H9 (cell line): ENCODE measurements at regions not wholly inside any gene's neighbourhood (a gene's known extent, or its start where the extent isn't known, plus 50 kb on each side); places are given as distances from the start of the nearest gene placed in this dataset.

Experiments used
- DNase-seq: peaks from one replicate; pipeline ENCODE4 v3.0.0-alpha.2; 2017
- H2AFZ ChIP-seq: one replicate; pipeline ENCODE4 v1.6.1; 2013; ENCODE audit warnings: mild to moderate bottlenecking, low read length, control low read depth, moderate library complexity
- H2AK5ac ChIP-seq: 2 replicates; pipeline ENCODE4 v1.6.1; 2013; ENCODE audit warnings: low read length, control low read depth, mixed read lengths; ENCODE audit not compliant: insufficient read length
- H2BK120ac ChIP-seq: one replicate; pipeline ENCODE4 v1.6.1; 2013; ENCODE audit warnings: low read depth, mild to moderate bottlenecking, low read length, control low read depth, inconsistent platforms; ENCODE audit not compliant: poor library complexity, severe bottlenecking
- H2BK12ac ChIP-seq: 2 replicates; pipeline ENCODE4 v1.6.1; 2013; ENCODE audit warnings: low read length, control low read depth, mixed read lengths, low read depth; ENCODE audit not compliant: insufficient read length
- H2BK15ac ChIP-seq: 2 replicates; pipeline ENCODE4 v1.6.1; 2013; ENCODE audit warnings: low read depth, low read length, control low read depth
- H2BK20ac ChIP-seq: one replicate; pipeline ENCODE4 v1.6.1; 2013; ENCODE audit warnings: low read depth, mild to moderate bottlenecking, low read length, control low read depth, inconsistent platforms; ENCODE audit not compliant: poor library complexity, severe bottlenecking
- H2BK5ac ChIP-seq: 2 replicates; pipeline ENCODE4 v1.6.1; 2013; ENCODE audit warnings: low read length, control low read depth, mixed read lengths; ENCODE audit not compliant: insufficient read length
- H3K14ac ChIP-seq: 2 replicates; pipeline ENCODE4 v1.6.1; 2013; ENCODE audit warnings: low read length, control low read depth; ENCODE audit not compliant: insufficient read depth
- H3K18ac ChIP-seq: 2 replicates; pipeline ENCODE4 v1.6.1; 2013; ENCODE audit warnings: low read depth, mild to moderate bottlenecking, mixed read lengths, low read length, control low read depth; ENCODE audit not compliant: insufficient read length
- H3K23ac ChIP-seq: 2 replicates; pipeline ENCODE4 v1.6.1; 2013; ENCODE audit warnings: low read length, control low read depth, mixed read lengths, low read depth; ENCODE audit not compliant: insufficient read length
- H3K23me2 ChIP-seq: 2 replicates; pipeline ENCODE4 v1.6.1; 2013; ENCODE audit warnings: low read depth, mild to moderate bottlenecking, mixed read lengths, low read length, control low read depth; ENCODE audit not compliant: insufficient read length, poor library complexity, severe bottlenecking
- H3K27ac ChIP-seq: 2 replicates; pipeline ENCODE4 v1.5.1; 2013; ENCODE audit warnings: low read length, control low read depth, mixed read lengths, low read depth; ENCODE audit not compliant: insufficient read length
- H3K27me3 ChIP-seq: 2 replicates; pipeline ENCODE4 v1.6.1; 2013; ENCODE audit warnings: low read length, control low read depth, inconsistent platforms; ENCODE audit not compliant: insufficient read depth
- H3K4ac ChIP-seq: 2 replicates; pipeline ENCODE4 v1.6.1; 2013; ENCODE audit warnings: low read depth, mild to moderate bottlenecking, control low read depth, inconsistent platforms, low read length, moderate library complexity
- H3K4me1 ChIP-seq: 2 replicates; pipeline ENCODE4 v1.6.1; 2013; ENCODE audit warnings: low read length, control low read depth, inconsistent platforms; ENCODE audit not compliant: insufficient read depth
- H3K4me2 ChIP-seq: 2 replicates; pipeline ENCODE4 v1.6.1; 2013; ENCODE audit warnings: low read length, control low read depth, mixed read lengths; ENCODE audit not compliant: insufficient read length, insufficient read depth
- H3K56ac ChIP-seq: 2 replicates; pipeline ENCODE4 v1.6.1; 2013; ENCODE audit warnings: low read depth, mild to moderate bottlenecking, mixed read lengths, low read length, control low read depth; ENCODE audit not compliant: insufficient read length
- H3K79me1 ChIP-seq: 2 replicates; pipeline ENCODE4 v1.6.1; 2013; ENCODE audit warnings: low read depth, mild to moderate bottlenecking, moderate library complexity, low read length, control low read depth, inconsistent platforms; ENCODE audit not compliant: insufficient read depth, poor library complexity, severe bottlenecking
- H3K79me2 ChIP-seq: 2 replicates; pipeline ENCODE4 v1.6.1; 2013; ENCODE audit warnings: low read length, control low read depth, inconsistent platforms; ENCODE audit not compliant: insufficient read depth
- H3K9ac ChIP-seq: 2 replicates; pipeline ENCODE4 v1.6.1; 2013; ENCODE audit warnings: low read length, control low read depth, mixed read lengths; ENCODE audit not compliant: insufficient read length; ENCODE audit errors: extremely low read depth
- H3K9me3 ChIP-seq: one replicate; pipeline ENCODE4 v1.6.1; 2013; ENCODE audit warnings: low read depth, low read length, inconsistent platforms; ENCODE audit not compliant: control insufficient read depth
- H3T11ph ChIP-seq: one replicate; pipeline ENCODE4 v1.6.1; 2013; ENCODE audit warnings: mild to moderate bottlenecking, low read length, control low read depth, inconsistent platforms
- H4K20me1 ChIP-seq: one replicate; pipeline ENCODE4 v1.6.1; 2013; ENCODE audit not compliant: control insufficient read depth, insufficient read length, insufficient read depth
- H4K5ac ChIP-seq: 2 replicates; pipeline ENCODE4 v1.6.1; 2013; ENCODE audit warnings: low read depth, mild to moderate bottlenecking, mixed read lengths, low read length, control low read depth; ENCODE audit not compliant: insufficient read length
- H4K8ac ChIP-seq: replicated peaks from 2 replicates; pipeline ENCODE4 v1.6.1; 2013; ENCODE audit warnings: low read length, control low read depth, mixed read lengths, low read depth; ENCODE audit not compliant: insufficient read length
- H4K91ac ChIP-seq: 2 replicates; pipeline ENCODE4 v1.6.1; 2013; ENCODE audit warnings: low read depth, mild to moderate bottlenecking, moderate library complexity, mixed read lengths, low read length, control low read depth; ENCODE audit not compliant: insufficient read length
- H3K27ac Mint-ChIP-seq, 3 experiments: 2 replicates in 2 of 3; 3 replicates in 1 of 3; pipeline ENCODE4 v1.8.0; 2020 to 2021; ENCODE audit warnings: mixed read lengths in 3 of 3, mild to moderate bottlenecking in 1 of 3, moderate library complexity in 1 of 3
- H3K27me3 Mint-ChIP-seq: 2 replicates; pipeline ENCODE4 v1.8.0; 2021; ENCODE audit warnings: low read depth, mild to moderate bottlenecking, moderate library complexity, mixed read lengths
- H3K36me3 Mint-ChIP-seq, 3 experiments: 2 replicates in 2 of 3; 3 replicates in 1 of 3; pipeline ENCODE4 v1.8.0; 2020 to 2021; ENCODE audit warnings: low read depth in 3 of 3, mixed read lengths in 3 of 3; ENCODE audit not compliant: insufficient read depth in 1 of 3
- H3K4me1 Mint-ChIP-seq, 2 experiments: 2 replicates each; pipeline ENCODE4 v1.8.0; 2020; ENCODE audit warnings: mixed read lengths in 2 of 2
- H3K4me3 Mint-ChIP-seq, 2 experiments: 2 replicates in 1 of 2; 3 replicates in 1 of 2; pipeline ENCODE4 v1.8.0; 2020 to 2021; ENCODE audit warnings: mild to moderate bottlenecking in 2 of 2, mixed read lengths in 2 of 2, moderate library complexity in 1 of 2
- H3K9me3 Mint-ChIP-seq, 2 experiments: 2 replicates in 1 of 2; 3 replicates in 1 of 2; pipeline ENCODE4 v1.8.0; 2020; ENCODE audit warnings: mild to moderate bottlenecking in 2 of 2, mixed read lengths in 2 of 2, moderate library complexity in 1 of 2
- CTCF ChIP-seq: fragments of 200-600 bp; sonication (generic); conservative IDR thresholded peaks from 3 replicates; pipeline ENCODE4 v1.8.0; 2021; ENCODE audit warnings: antibody characterized with exemption, mild to moderate bottlenecking
- WGBS: extraction: QIAGEN DNeasy Blood & Tissue Kit; methylation state at CpG from one replicate; pipeline ENCODE4 v1.1.7; 2013; ENCODE audit warnings: missing lambda C conversion rate, low lambda C conversion rate, mixed read lengths; ENCODE audit not compliant: insufficient read length; ENCODE audit errors: extremely low coverage; 5-methylcytosine and 5-hydroxymethylcytosine counted together

DNA sequence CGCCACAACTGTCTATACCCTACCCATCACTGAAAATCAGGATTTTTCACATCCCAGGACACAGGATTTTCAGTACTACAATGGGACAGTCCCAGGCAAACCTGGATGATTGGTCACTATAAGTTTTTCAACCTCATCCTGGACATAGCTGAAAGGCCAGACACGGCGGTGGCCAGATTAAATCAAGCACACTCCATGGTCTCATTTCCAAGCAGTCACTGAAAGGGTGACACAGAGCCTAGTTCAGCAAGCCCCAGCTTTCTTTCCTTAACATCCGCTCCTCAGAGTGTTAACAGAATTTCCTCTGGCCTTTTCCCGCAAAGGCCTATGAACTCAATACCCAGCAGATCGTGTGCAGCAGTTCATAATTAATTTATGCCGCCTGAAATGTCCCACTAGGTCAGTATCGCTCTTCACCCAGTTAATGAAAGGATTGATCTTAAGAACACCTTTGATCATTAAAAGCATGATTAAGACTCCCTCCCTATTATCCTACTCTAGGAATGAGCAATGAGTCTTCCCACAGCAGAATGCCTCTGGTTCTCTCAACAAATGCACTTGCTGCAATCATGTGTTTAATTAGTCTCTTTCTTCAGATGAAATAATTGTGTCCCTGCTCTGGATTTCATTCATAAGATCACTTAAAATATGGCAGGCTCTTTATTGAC, 104.0 kb upstream of the NANOS1 start:
- no peak overlapping the region for H2BK12ac ChIP-seq
- H3K27me3 Mint-ChIP-seq = peaks cover 5% of the 10 kb centered on the region
- H3K4me1 Mint-ChIP-seq = no peaks in the 10 kb centered on the region
- no peaks in the 10 kb centered on the region for H3K79me2 ChIP-seq
- H2AFZ ChIP-seq = no peak overlapping the region
- no peak overlapping the region for H4K5ac ChIP-seq
- H3K4me3 Mint-ChIP-seq = no peak overlapping the region
- H3K36me3 Mint-ChIP-seq = 0 out of 7 replicates have a peak, but pooled peaks cover 0 to 3% (median 0%) of the 10 kb centered on the region in 3 experiments
- H3K9me3 ChIP-seq = no peaks in the 10 kb centered on the region
- DNase-seq = no peak
- no peak overlapping the region for H3T11ph ChIP-seq
- no peak overlapping the region for H3K14ac ChIP-seq
- no peak overlapping the region for H3K27ac Mint-ChIP-seq
- H3K9ac ChIP-seq = no peak overlapping the region
- no peaks in the 10 kb centered on the region for H3K79me1 ChIP-seq
- no peak overlapping the region for H2BK20ac ChIP-seq
- no peak overlapping the region for H2BK5ac ChIP-seq
- H3K56ac ChIP-seq = no peak overlapping the region
- no peak for TF ChIP-seq CTCF
- no peak overlapping the region for H4K91ac ChIP-seq
- H3K9me3 Mint-ChIP-seq = peaks cover 0 to 5% of the 10 kb centered on the region in 2 experiments; a peak in 3 of 5 replicates
- no peak overlapping the region for H2BK120ac ChIP-seq
- no CpG with 5 or more reads among the region's 8 CpGs for WGBS
- no peaks in the 10 kb centered on the region for H3K23me2 ChIP-seq
- H3K27me3 ChIP-seq = no peaks in the 10 kb centered on the region
- H2AK5ac ChIP-seq = no peak overlapping the region
- H2BK15ac ChIP-seq = no peak overlapping the region
- no peak overlapping the region for H3K27ac ChIP-seq
- no peaks in the 10 kb centered on the region for H4K20me1 ChIP-seq
- no peaks in the 10 kb centered on the region for H3K4me1 ChIP-seq
- no peak overlapping the region for H3K23ac ChIP-seq
- no peak overlapping the region for H3K4ac ChIP-seq
- no peak overlapping the region for H3K4me2 ChIP-seq
- H3K18ac ChIP-seq = no peak overlapping the region
- H4K8ac ChIP-seq = no peak overlapping the region
